D721Med (cell line): ENCODE measurements at regions not wholly inside any gene's neighbourhood (a gene's known extent, or its start where the extent isn't known, plus 50 kb on each side); places are given as distances from the start of the nearest gene placed in this dataset.
"Not testable (repeated sequence)": the region's sequence is repeated elsewhere in the genome, so short reads cannot be mapped to it uniquely, and the experiment has no call there.

ENCODE experiments used
- DNase-seq: peaks from one replicate; pipeline ENCODE4 v3.0.0; 2011; ENCODE audit warnings: low spot score; ENCODE audit not compliant: insufficient read length
- FAIRE-seq: peaks from 2 replicates; lab custom pipeline; 2011; peaks lifted over from hg19 to GRCh38; lab: Jason Lieb, UNC
- CTCF ChIP-seq: IDR thresholded peaks from 2 replicates; pipeline ENCODE4 v1.5.1; 2012; ENCODE audit warnings: mild to moderate bottlenecking, control low read depth; ENCODE audit not compliant: insufficient read depth; ENCODE audit errors: missing control alignments

- DNase-seq: no peak
- TF ChIP-seq CTCF: no peak
- FAIRE-seq: no peak
Observed at GRCh38 chr10:2576892-2577291, 490.5 kb upstream of the PFKP start.

GRCh38 chr10:2575460-2575859, 491.9 kb upstream of the PFKP start:
- TF ChIP-seq CTCF: no peak
- no peak for FAIRE-seq

GRCh38 chr10:2572611-2573010, 494.7 kb upstream of the PFKP start:
- no peak for TF ChIP-seq CTCF
- DNase-seq (no peak), FAIRE-seq (no peak)

More at GRCh38 chr10:2575460-2575859, 491.9 kb upstream of the PFKP start:
- no peak for DNase-seq

- FAIRE-seq: no peak
- TF ChIP-seq CTCF: no peak
- no peak for DNase-seq
Observed at GRCh38 chr10:2556883-2557282, 510.5 kb upstream of the PFKP start.

GRCh38 chr10:2548071-2548470, 519.3 kb upstream of the PFKP start:
- FAIRE-seq (no peak), DNase-seq (no peak)
- no peak for TF ChIP-seq CTCF

GRCh38 chr10:2547606-2548005, 519.7 kb upstream of the PFKP start:
- DNase-seq: no peak
- no peak for FAIRE-seq
- no peak for TF ChIP-seq CTCF

GRCh38 chr10:2546894-2547293, 520.5 kb upstream of the PFKP start:
- not testable (repeated sequence) for DNase-seq, FAIRE-seq

- TF ChIP-seq CTCF: no peak
- DNase-seq: no peak
- FAIRE-seq: no peak
Observed at GRCh38 chr10:2543974-2544373, 523.4 kb upstream of the PFKP start.
